Thoracic aorta (tissue), 2 donors: ENCODE measurements at regions not wholly inside any gene's neighbourhood (a gene's known extent, or its start where the extent isn't known, plus 50 kb on each side); places are given as distances from the start of the nearest gene placed in this dataset.

Source experiments
- ATAC-seq: fragments of 150-250 bp; one replicate; pipeline ENCODE4 v1.8.0; 2017; ENCODE audit warnings: low read depth; ENCODE audit not compliant: insufficient number of reproducible peaks, low FRiP score
- DNase-seq: peaks from one replicate; pipeline ENCODE4 v3.0.0-alpha.2; 2020; ENCODE audit warnings: low spot score
- H3K27ac ChIP-seq, 2 donors: fragments of 200-600 bp; sonication (generic); 1 replicate in 1 of 2; 2 replicates in 1 of 2; pipeline ENCODE4 v1.5.1; 2016; ENCODE audit warnings: mild to moderate bottlenecking in 2 of 2, moderate library complexity in 2 of 2
- H3K27me3 ChIP-seq: fragments of 200-600 bp; sonication (generic); replicated peaks from 2 replicates; pipeline ENCODE4 v1.6.0; 2016; ENCODE audit warnings: mild to moderate bottlenecking; ENCODE audit not compliant: insufficient read depth
- H3K36me3 ChIP-seq: fragments of 200-600 bp; sonication (generic); one replicate; pipeline ENCODE4 v1.5.1; 2016
- H3K4me1 ChIP-seq, 2 donors: fragments of 200-600 bp; sonication (generic); 1 replicate in 1 of 2; 2 replicates in 1 of 2; pipeline versions ENCODE4 v1.5.1 to v1.6.0; 2016; ENCODE audit warnings: low read depth in 2 of 2, mild to moderate bottlenecking in 1 of 2; ENCODE audit not compliant: control insufficient read depth in 1 of 2
- H3K4me3 ChIP-seq: fragments of 200-600 bp; sonication (generic); 2 replicates; pipeline ENCODE4 v1.5.1; 2016; ENCODE audit warnings: mild to moderate bottlenecking
- H3K9me3 ChIP-seq: fragments of 200-600 bp; sonication (generic); 2 replicates; pipeline ENCODE4 v1.5.1; 2016
- TF ChIP-seq, protein P1 (sequence below): fragments of 200-600 bp; sonication (generic); IDR thresholded peaks from one replicate; pipeline ENCODE4 v1.5.1; 2019; ENCODE audit warnings: antibody characterized with exemption

DNA sequence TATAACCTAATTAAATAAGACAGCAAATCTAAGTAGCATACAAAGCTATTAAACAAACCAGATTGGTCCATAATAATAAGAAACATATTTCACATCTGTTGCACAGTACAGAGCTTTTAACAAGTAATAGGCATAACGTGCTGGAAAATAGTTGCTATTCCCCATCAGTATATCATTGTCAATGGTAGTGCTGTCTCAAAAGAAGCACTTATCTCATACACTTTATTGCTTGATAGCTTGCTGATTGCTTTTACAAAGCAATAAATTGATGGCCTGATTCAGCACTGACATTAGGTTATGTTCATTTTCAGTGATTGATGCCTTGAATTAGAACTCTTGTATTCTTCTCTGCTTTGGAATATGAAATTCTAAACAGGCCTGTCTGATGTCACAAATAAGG, 641.7 kb downstream of the CBLN2 start:
- Histone ChIP-seq H3K9me3 (no peaks in the 10 kb centered on the region), H3K4me1 (no peaks in the 10 kb centered on the region), H3K27ac (no peak overlapping the region), H3K36me3 (no peaks in the 10 kb centered on the region), H3K4me3 (no peak overlapping the region), H3K27me3 (no peaks in the 10 kb centered on the region)
- DNase-seq (no peak), ATAC-seq (no peak)
- TF ChIP-seq, protein P1, sequence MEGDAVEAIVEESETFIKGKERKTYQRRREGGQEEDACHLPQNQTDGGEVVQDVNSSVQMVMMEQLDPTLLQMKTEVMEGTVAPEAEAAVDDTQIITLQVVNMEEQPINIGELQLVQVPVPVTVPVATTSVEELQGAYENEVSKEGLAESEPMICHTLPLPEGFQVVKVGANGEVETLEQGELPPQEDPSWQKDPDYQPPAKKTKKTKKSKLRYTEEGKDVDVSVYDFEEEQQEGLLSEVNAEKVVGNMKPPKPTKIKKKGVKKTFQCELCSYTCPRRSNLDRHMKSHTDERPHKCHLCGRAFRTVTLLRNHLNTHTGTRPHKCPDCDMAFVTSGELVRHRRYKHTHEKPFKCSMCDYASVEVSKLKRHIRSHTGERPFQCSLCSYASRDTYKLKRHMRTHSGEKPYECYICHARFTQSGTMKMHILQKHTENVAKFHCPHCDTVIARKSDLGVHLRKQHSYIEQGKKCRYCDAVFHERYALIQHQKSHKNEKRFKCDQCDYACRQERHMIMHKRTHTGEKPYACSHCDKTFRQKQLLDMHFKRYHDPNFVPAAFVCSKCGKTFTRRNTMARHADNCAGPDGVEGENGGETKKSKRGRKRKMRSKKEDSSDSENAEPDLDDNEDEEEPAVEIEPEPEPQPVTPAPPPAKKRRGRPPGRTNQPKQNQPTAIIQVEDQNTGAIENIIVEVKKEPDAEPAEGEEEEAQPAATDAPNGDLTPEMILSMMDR = no peak

DNA sequence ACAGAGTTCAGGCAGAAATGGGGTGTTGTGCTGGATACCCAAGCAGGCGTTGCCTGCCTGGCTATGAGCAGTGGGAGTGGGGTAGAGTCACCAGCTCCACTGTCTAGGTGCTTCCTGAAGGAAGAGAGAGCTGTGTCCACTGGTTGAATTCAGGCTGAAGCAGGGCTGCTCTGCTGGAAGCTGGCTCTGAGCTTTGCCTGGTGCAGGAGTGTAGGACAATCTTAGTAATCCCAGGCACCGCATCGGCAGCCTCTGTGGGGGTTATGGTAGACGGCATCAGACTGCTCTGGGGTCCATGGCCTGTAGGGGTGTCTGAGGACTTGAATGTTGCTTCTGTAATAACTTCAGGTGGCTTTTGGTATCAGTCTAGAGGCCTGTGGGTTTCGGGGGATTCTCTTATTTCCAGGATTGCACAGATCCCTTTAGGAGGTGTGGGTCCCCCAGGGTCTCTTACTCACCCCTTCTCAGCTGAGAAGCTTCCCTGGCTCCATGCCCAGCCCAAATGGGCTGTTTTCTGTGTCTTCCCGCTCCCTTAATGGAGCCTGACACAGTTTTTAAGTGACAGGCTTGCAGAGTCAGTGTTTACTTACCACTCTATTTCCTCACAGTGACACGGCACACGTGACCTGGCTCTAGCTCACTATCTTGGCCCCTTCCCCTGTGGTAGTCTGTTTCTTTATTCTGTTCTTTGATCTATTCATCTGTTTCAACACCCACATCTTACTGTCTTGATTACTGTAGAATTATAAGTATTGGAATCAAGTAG, 644.3 kb downstream of the CBLN2 start:
- DNase-seq = no peak
- Histone ChIP-seq H3K27me3 (no peaks in the 10 kb centered on the region), H3K4me1 (no peaks in the 10 kb centered on the region), H3K27ac (no peak overlapping the region), H3K9me3 (no peaks in the 10 kb centered on the region), H3K36me3 (no peaks in the 10 kb centered on the region), H3K4me3 (no peak overlapping the region)
- TF ChIP-seq, protein P1 = no peak
- ATAC-seq = no peak

DNA sequence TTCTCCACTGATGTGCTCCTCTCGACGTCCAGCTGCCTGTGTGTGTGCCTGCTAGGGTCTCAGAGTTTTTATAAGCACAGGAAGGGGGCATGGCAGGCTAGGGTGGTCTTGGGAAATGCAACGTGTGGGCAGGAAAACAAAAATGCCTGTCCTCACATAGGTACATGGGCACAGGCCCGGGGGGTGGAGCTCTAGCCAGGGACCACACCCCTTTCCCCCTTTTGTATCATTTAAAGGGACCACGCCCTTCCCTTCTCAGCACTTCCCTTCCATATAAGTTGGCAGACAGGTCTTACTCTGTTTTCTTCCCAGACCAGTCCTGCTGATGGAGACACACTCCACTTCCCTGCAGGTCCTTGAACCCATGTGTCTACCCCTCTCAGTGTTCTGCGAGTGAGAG, 645.0 kb downstream of the CBLN2 start:
- Histone ChIP-seq H3K9me3 (no peaks in the 10 kb centered on the region), H3K4me1 (no peaks in the 10 kb centered on the region), H3K36me3 (no peaks in the 10 kb centered on the region), H3K4me3 (no peak overlapping the region), H3K27ac (no peak overlapping the region), H3K27me3 (no peaks in the 10 kb centered on the region)
- DNase-seq = no peak
- TF ChIP-seq, protein P1 = no peak
- ATAC-seq = no peak

DNA sequence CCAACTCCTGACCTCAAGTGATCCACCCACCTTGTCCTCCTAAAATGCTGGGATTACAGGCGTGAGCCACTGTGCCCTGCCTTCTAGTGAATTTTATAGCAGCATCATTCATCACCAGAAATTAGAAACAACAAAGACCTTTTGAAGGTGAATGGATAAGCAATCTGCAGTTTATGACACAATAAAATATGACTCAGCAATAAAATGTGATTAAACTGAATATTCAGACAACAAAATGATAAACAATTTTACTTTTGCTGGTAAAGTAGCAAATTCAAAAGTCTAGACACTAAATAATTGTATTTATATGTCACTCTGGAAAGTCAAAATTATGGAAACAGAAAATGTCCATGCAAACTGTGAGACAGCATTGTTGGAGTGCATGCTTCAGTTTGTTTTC, 656.6 kb downstream of the CBLN2 start:
- Histone ChIP-seq H3K4me1 (no peaks in the 10 kb centered on the region), H3K9me3 (no peaks in the 10 kb centered on the region), H3K4me3 (no peak overlapping the region), H3K27me3 (no peaks in the 10 kb centered on the region), H3K36me3 (no peaks in the 10 kb centered on the region), H3K27ac (no peak overlapping the region)
- ATAC-seq (no peak), DNase-seq (no peak)
- TF ChIP-seq, protein P1 = no peak

DNA sequence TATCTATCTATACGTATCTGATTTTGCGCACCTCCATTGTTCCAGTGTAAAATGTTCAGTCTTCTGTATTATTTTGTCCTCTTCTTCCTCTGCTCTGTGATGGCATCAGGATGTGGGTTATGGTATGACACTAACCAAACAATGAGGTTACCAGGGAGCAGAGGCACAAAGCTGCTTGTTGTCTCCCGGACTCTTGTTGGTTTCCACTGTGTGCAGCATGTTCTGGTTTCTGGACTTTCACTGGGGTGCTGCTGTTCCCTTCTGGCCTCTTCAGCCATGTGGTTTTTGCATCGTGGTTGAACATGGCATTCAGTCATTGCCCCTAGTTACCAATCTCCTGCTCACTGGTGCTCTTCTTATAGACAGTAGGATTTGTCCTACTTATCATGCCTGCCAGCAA, 665.9 kb downstream of the CBLN2 start:
- H3K27me3 ChIP-seq = no peaks in the 10 kb centered on the region
- H3K4me1 ChIP-seq = no peaks in the 10 kb centered on the region
- no peak for ATAC-seq
- H3K36me3 ChIP-seq = no peaks in the 10 kb centered on the region
- TF ChIP-seq, protein P1 = no peak
- no peaks in the 10 kb centered on the region for H3K9me3 ChIP-seq
- no peak for DNase-seq
- H3K27ac ChIP-seq = no peak overlapping the region
- H3K4me3 ChIP-seq = no peak overlapping the region
